HK-2 (cell line): ENCODE measurements at regions not wholly inside any gene's neighbourhood (a gene's known extent, or its start where the extent isn't known, plus 50 kb on each side); places are given as distances from the start of the nearest gene placed in this dataset.
"Not testable (repeated sequence)": the region's sequence is repeated elsewhere in the genome, so short reads cannot be mapped to it uniquely, and the experiment has no call there.

ENCODE experiments used
- DNase-seq: peaks from one replicate; pipeline ENCODE4 v3.0.0-alpha.2; 2018; ENCODE audit not compliant: unreplicated experiment

- no peak for DNase-seq
These were observed 765.7 kb upstream of the IGFBP7 start for GRCh38 chr4:57875829-57876392.

DNA sequence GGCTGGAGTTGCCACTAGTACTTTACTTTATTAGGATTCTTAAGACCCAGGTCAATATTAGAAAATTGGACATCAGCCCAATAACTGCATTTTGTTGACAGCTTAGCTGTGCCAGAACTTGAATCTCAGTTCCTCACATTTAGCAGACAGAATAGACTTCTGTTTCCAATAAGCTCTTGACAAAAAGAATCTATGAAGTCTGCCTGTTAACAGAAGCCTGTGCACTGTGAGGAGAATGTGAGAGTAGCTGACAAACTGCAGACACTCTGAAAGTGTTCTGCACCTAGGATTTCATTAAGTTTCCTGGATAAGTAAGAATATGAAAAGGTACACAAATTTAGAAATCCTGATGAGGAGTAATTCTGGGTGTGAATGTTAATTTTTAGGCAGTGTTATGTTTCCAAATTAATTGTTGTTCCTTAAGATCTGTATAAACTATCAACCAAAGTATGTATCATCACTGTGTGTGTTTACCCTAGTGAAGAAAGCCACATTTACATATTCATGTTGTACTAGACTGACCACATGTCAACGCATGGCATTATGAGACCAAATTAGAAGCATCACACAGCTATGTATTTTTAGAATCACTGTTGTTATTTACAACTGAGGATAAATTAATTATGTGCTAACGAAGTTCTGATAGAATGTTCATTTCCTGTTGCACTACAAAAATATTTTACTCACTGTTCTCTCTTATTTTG lies 756.4 kb upstream of the IGFBP7 start:
- DNase-seq: no peak

DNA sequence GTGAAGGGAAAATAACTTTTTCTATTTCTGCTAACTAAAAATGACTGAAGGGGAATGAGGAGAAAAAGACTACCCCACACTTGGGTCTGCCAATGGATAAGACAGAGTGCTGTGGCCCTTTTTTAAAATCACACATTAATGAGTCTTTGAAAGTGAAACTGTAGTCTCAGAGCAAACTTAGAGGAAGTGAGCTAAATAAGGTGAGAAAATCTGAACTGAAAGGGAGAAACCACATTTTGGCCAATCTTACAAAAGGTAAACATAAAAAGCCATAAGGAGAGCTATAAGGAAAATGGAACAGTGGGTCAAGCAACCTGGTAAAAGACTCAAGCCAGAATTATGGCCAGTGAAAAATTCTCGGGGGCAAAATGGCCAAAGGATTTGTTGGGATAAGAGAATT lies 755.1 kb upstream of the IGFBP7 start:
- DNase-seq: no peak

DNA sequence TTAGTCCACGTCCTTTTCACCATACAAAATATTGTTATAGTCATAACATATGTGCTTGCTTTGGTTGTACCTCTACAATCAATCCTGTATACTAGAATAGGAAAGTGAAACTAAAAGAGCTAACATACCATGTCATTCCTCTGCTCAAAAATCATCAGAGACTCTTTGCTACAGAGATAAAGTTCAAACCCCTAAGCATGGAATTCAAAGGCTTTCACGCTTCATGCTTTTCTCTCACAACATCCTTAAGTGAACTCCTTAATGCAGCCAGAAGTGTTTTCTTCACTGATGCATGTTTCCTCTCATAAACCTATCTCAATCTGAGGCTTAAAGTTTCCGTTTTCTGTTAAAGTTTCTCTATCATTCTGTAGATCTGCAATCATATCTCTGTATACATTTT lies 744.6 kb upstream of the IGFBP7 start:
- no peak for DNase-seq

- DNase-seq: no peak
These were observed 740.0 kb upstream of the IGFBP7 start for GRCh38 chr4:57850141-57850540.

DNA sequence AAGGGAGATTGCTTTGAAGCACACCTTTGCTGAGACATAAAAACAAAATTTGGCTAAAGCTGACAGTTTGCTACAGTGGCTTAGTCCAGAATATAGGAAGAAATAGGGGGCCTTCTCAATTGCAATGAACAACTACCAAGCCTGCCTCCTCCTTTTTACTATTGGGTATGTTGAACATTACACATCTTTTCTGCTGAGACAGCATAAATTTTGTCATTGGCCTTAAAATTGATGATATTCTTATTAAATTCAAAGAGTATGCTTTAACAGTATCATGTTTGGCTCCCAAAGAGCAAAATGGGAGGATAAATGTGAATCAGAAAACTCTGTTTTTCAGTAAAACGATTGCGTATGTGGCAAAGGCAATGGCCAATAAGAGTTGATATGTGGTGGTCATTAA lies 721.9 kb upstream of the IGFBP7 start:
- DNase-seq: no peak

DNA sequence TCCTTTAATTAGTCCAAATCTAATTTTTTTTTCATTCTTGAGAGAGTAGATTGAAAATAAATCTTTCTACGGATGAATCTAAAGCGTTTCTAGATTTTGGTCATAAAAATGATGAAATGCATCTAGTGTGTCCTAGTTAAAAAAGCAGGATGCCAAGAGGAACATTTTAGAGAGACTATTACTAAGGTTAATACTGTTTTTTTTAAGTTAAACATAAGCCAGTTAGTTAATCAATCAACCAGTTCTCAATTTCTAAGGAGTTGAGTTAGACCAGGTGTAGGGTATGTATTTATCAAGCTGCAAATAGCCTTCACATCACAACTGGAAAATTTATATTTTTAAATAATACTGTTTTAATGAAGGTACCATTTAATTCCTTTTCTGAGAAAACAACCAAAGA lies 679.5 kb upstream of the IGFBP7 start:
- no peak for DNase-seq

GRCh38 chr4:57777876-57778275 lies 667.7 kb upstream of the IGFBP7 start:
- no peak for DNase-seq

GRCh38 chr4:57774681-57775080 lies 664.5 kb upstream of the IGFBP7 start:
- no peak for DNase-seq

- no peak for DNase-seq
These were observed 664.0 kb upstream of the IGFBP7 start for GRCh38 chr4:57774171-57774570.

DNA sequence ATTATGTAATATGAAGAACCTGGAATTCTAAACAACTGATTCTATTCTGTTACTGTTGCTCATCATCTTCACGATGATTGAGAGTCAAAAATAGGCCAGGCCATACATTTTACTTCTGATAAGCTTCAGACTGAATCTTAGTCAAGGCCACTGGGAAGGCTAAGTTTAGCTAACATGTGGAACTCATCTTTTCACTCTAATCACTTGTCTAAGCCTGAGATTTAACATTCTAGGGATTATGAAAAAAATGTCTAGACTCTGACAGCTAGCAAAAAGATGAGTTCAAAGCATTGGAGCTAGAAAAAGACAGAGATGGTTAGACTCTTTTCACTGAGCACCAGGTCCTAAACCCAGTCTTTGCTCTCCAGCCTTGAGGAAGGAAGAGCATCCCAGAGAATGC lies 656.2 kb upstream of the IGFBP7 start:
- DNase-seq: no peak

DNA sequence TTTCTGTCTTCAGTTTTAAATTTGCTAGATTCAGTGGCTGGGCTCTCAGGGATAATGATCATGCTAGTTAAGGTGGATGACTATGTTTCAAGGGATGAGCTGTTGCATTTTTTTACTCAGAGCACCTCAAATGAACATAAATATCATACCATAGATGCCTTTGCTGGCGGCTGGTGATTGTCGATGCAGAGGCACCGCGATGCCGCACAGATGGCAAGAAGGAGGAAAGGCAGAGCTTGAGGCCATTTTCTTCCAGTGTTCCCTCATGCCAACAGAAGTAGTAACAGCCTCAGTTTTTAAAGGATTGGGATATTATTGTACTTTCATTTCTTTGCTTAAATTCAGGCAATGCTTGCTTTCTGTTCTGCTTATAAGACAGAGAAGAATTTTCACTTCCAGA lies 654.7 kb upstream of the IGFBP7 start:
- no peak for DNase-seq

DNA sequence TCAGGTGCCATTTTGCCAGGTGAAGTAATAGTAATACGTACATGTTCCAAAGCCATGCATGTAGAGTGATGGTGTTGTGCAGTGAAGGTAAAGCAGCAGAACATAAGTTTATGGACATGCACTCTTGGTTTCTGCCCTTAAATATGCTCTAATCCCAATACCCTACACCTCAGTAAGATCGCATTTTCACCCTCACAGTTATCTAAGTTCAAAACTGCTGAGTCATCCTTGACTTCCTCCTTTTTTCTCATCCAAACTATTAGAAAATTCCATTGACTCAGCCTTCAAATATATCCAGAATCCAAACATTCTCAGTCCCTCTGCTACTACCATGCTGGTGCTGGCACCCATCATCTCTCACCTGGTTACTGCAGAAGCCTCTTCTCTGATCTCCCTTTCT lies 652.9 kb upstream of the IGFBP7 start:
- no peak for DNase-seq

- DNase-seq: no peak
These were observed 630.5 kb upstream of the IGFBP7 start for GRCh38 chr4:57740625-57741190.

GRCh38 chr4:57736781-57737180 lies 626.6 kb upstream of the IGFBP7 start:
- no peak for DNase-seq

DNA sequence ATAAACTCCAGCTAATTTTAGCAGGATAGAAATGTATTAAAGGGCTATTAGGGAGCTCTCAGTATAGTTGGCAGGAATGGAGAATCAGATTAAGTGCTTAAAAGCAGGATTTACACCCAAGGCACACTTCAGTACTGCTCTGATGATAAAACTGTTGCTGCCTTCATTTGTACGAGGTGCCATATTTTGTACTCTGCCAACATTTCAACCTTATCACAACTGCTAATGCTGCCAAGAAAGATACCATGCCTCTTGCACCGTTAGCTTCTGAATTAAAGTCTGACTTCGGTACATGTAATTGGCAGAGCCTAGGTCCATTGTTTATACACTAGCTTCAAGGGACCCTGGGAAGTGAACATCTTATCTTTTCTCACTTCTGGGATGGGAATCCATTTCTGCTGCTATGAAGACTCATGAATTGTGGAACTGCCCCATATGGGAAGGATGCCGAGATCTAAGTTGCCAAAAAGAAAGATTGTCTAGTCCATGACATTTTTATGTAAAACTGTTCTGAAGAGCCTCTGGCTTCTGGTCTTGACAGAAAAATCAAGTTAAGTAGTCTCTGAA lies 624.0 kb upstream of the IGFBP7 start:
- no peak for DNase-seq

DNA sequence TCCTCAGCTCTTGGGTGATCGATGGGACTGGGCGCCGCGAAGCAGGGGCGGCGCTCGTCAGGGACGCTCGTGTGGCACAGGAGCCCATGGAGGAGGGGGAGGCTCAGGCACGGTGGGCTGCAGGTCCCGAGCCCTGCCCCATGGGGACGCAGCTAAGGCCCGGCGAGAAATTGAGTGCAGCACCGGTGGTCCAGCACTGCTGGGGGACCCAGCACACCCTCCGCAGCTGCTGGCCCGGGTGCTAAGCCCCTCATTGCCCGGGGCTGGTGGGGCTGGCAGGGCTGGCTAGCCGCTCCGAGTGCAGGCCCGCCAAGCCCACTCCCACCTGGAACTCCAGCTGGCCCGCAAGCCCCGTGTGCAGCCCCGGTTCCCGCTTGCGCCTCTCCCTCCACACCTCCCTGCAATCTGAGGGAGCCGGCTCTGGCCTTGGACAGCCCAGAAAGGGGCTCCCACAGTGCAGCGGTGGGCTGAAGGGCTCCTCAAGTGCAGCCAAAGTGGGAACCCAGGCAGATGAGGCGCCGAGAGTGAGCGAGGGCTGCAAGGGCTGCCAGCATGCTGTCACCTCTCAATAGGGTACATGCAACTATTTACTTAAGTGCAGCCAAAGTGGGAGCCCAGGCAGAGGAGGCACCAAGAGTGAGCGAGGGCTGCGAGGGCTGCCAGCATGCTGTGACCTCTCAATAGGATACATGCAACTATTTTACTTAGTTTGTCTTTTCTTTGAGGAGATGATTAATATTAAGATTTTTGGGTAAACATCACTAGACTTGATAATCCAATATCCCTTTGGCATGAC lies 619.8 kb upstream of the IGFBP7 start:
- not testable (repeated sequence) for DNase-seq

DNA sequence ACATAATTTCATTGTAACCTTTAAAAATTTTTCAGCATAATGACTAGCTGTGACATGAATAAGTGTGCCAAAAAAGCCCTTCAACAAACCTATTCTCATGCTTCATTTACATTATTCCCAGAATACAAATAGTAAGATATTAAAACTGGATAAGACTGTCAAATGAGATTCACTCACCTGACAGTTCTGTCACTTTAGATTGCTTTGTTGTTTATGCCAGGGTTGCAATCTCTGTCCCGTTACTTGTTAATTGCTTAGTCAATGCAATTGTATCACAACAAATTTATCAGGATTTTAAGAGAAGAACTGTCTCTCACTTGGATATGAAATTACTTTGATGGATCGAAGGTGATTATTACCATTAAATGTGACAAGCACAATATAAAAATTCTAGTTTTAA lies 616.0 kb upstream of the IGFBP7 start:
- DNase-seq: no peak

- DNase-seq: no peak
These were observed 609.3 kb upstream of the IGFBP7 start for GRCh38 chr4:57719456-57719855.

DNA sequence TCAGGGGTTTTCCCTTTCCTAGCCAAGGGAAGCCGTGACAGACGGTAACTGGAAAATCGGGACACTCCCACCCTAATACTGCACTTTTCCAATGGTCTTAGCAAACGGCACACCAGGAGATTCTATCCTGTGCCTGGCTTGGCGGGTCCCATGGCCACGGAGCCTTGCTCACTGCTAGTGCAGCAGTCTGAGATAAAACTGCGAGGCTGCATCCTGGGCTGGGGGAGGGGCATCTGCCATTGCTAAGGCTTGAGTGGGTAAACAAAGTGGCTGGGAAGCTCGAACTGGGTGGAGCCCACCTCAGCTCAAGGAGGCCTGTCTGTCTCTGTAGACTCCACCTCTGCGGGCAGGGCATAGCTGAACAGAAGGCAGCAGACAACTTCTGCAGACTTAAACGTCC lies 604.1 kb upstream of the IGFBP7 start:
- DNase-seq: not testable (repeated sequence)

DNA sequence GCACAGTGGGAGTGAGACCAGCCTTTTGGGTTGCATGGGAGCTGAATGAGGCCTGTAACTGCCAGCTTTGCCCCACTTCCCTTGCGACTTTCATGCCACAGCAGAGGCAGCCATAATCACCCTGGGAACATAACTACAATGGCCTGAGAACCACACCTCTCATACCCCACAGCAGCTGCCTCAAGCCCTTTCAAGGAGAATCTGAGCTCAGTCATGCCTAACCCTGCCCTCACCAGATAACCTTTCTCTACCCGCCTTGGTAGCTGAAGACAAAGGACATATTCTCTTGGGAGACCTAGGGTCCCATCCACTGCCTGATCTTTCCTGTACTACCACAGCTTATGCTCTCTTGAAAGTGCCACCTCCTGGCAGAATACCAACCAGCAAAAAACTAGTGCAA lies 599.9 kb upstream of the IGFBP7 start:
- DNase-seq: no peak

DNA sequence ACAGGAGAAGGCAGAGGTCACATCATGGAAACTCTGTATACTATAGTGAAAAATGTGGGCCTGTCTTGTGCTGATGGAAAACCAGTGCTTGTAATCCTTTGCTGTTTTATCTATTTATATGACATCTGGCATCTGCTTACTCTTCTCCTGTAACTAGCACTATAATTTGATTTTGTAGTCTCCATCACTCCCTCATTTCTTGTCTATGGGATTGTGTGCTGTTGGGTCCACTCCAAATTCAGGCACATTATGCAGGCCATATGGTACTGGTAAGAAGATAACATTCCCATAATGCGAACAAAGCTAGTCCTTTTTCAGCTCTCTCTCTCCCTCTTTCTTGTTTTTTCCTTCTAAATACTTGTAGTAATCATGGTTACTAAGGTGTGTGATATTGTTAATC lies 581.2 kb upstream of the IGFBP7 start:
- no peak for DNase-seq
